ENCODE measurements at regions not wholly inside any gene's neighbourhood (a gene's known extent, or its start where the extent isn't known, plus 50 kb on each side); places are given as distances from the start of the nearest gene placed in this dataset.

DNA sequence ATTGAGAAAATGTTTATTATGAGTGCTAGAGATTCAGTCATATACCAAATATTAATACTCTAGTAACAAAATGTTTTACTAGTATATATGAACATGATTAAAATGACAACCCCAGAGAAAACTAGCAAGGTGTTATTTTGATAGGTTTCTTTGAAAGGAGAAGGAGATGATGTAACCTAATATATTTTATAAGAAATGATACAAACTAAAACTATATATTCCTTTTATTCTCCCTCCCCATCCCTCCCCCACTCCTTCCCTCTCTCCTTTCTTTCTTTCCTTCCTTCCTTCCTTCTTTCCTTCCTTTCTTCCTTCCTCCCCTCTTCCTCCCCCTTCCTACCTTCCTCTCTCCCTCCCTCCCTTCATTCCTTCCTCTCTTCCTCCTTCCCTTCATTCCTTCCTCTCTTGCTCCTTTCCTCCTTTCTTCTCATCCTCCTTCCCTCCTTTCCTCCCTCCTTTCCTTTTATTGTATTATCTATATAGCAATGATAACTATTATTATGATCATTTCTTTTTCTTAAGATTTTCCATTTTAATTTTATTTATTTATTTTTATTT, 215.3 kb upstream of the MEF2C start:
- Histone ChIP-seq H2AFZ (no peak overlapping the region), H3K27ac (no peak overlapping the region), H3F3A (ENCODE audit: insufficient read depth) (no peaks in the 10 kb centered on the region), H3K4me3 (no peak overlapping the region), H3K4me2 (ENCODE audit: unreplicated experiment) (no peak overlapping the region), H3K79me2 (ENCODE audit: insufficient read depth) (no peaks in the 10 kb centered on the region), H3K9ac (no peak overlapping the region), H4K20me1 (ENCODE audit: insufficient read depth) (no peaks in the 10 kb centered on the region), H3K27me3 (replicated peaks; ENCODE audit: insufficient read depth) (no peaks in the 10 kb centered on the region), H3K36me3 (ENCODE audit: low read depth) (no peaks in the 10 kb centered on the region), H3K9me3 (ENCODE audit: low read depth) (no peaks in the 10 kb centered on the region), H3K4me1 (ENCODE audit: insufficient read depth) (no peaks in the 10 kb centered on the region), H3K9me2 (ENCODE audit: insufficient read depth) (no peaks in the 10 kb centered on the region)
- TF ChIP-seq EZH2 (IDR thresholded peaks at IDR 0.05; ENCODE audit: insufficient read depth, poor library complexity, severe bottlenecking) (no peak), EZH2phosphoT487 (IDR thresholded peaks at IDR 0.05; ENCODE audit: insufficient read depth, low read depth) (no peak)
- in situ Hi-C loops (cut with MboI) = no loop called here
- DNase-seq = no peak

DNA sequence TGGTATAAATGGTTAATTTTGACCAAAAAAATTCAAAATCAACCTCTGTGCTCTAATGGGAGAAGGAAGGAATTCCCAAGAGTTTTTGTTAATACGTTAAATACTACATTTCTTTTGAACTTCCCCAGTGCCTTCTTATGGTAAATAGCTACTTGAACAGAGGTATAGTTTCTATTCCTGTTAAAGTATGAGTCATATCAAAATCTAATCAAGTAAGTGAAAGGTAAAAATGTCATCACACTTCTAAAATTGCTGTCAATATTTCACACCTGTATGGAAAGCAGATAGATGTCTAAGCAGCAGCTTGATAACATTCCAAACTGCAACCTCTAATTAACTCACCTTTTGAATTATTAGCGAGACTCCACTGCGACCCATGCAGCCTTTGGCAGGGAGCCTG, 214.1 kb upstream of the MEF2C start:
- Histone ChIP-seq H3K27ac (no peak overlapping the region), H3K27me3 (replicated peaks; ENCODE audit: insufficient read depth) (no peaks in the 10 kb centered on the region), H3K9ac (no peak overlapping the region), H4K20me1 (ENCODE audit: insufficient read depth) (no peaks in the 10 kb centered on the region), H3K4me1 (ENCODE audit: insufficient read depth) (no peaks in the 10 kb centered on the region), H3K9me3 (ENCODE audit: low read depth) (no peaks in the 10 kb centered on the region), H3K4me3 (no peak overlapping the region), H3K79me2 (ENCODE audit: insufficient read depth) (no peaks in the 10 kb centered on the region), H3K36me3 (ENCODE audit: low read depth) (no peaks in the 10 kb centered on the region), H3K9me2 (ENCODE audit: insufficient read depth) (no peaks in the 10 kb centered on the region), H3K4me2 (ENCODE audit: unreplicated experiment) (no peak overlapping the region), H2AFZ (no peak overlapping the region), H3F3A (ENCODE audit: insufficient read depth) (no peaks in the 10 kb centered on the region)
- 85 to 86% methylated on average over 3 of the region's 3 CpGs for WGBS, 2 experiments (ENCODE audit: low coverage in 1 of 2, low lambda C conversion rate in 2 of 2, missing lambda C conversion rate in 2 of 2)
- no peak for DNase-seq
- in situ Hi-C loops (cut with MboI) = no loop called here
- TF ChIP-seq EZH2phosphoT487 (IDR thresholded peaks at IDR 0.05; ENCODE audit: insufficient read depth, low read depth) = no peak
- TF ChIP-seq EZH2 (IDR thresholded peaks at IDR 0.05; ENCODE audit: insufficient read depth, poor library complexity, severe bottlenecking) = no peak

DNA sequence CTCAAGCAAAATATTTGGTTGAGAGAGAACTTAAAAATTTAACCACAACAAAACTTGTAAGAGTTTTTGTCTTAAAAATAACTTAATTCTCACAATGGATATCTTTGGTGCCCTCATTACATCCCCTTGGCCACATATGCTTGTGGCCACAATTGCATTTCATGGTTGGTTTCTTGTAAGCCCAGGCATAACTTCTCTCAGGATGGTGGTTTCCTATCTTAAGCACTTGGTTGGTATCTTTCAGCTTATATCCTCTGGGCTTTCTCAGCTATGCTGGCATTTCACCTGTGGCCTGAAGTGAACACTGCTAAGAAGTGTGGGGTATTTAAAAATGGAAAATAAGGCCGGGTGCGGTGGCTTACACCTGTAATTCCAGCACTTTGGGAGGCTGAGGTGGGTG, 212.4 kb upstream of the MEF2C start:
- 95 to 98% methylated on average over 2 of the region's 2 CpGs for WGBS, 2 experiments (ENCODE audit: low coverage in 1 of 2, low lambda C conversion rate in 2 of 2, missing lambda C conversion rate in 2 of 2)
- no peaks in the 10 kb centered on the region for H3F3A ChIP-seq (ENCODE audit: insufficient read depth)
- H3K4me1 ChIP-seq (ENCODE audit: insufficient read depth) = peaks cover 1% of the 10 kb centered on the region
- H3K4me3 ChIP-seq = no peak overlapping the region
- H3K27ac ChIP-seq = no peak overlapping the region
- in situ Hi-C loops (cut with MboI) = no loop called here
- no peak for DNase-seq
- no peaks in the 10 kb centered on the region for H4K20me1 ChIP-seq (ENCODE audit: insufficient read depth)
- TF ChIP-seq EZH2phosphoT487 (IDR thresholded peaks at IDR 0.05; ENCODE audit: insufficient read depth, low read depth) = no peak
- TF ChIP-seq EZH2 (IDR thresholded peaks at IDR 0.05; ENCODE audit: insufficient read depth, poor library complexity, severe bottlenecking) = no peak
- no peak overlapping the region for H2AFZ ChIP-seq
- H3K4me2 ChIP-seq (ENCODE audit: unreplicated experiment) = no peak overlapping the region
- H3K27me3 ChIP-seq (replicated peaks; ENCODE audit: insufficient read depth) = no peaks in the 10 kb centered on the region
- no peaks in the 10 kb centered on the region for H3K36me3 ChIP-seq (ENCODE audit: low read depth)
- no peaks in the 10 kb centered on the region for H3K9me3 ChIP-seq (ENCODE audit: low read depth)
- H3K9ac ChIP-seq = no peak overlapping the region
- H3K79me2 ChIP-seq (ENCODE audit: insufficient read depth) = no peaks in the 10 kb centered on the region
- no peaks in the 10 kb centered on the region for H3K9me2 ChIP-seq (ENCODE audit: insufficient read depth)

DNA sequence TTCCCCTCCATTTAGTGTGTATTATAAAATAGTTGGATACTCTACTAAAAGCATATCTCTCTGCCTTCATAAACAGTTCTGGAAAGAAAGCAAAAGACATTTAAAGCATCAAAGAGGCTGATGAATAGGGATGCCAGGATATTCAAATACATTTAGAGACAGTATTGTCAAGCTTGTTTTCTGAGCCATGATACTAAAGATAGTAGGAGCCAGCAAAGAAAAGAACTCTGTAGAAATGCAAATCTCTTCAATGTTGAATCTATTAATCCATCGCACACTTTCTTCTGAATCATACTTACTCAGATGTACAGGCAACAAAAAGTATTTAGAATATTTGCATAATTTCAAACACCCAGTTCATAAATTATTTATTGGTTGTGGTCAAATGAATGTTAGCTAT, 207.1 kb upstream of the MEF2C start:
- H3K4me3 ChIP-seq = no peak overlapping the region
- H3K79me2 ChIP-seq (ENCODE audit: insufficient read depth) = no peaks in the 10 kb centered on the region
- DNase-seq = peak; percentile 2
- no peak overlapping the region for H2AFZ ChIP-seq
- H3K27ac ChIP-seq = no peak overlapping the region
- H3K4me1 ChIP-seq (ENCODE audit: insufficient read depth) = peaks cover 7% of the 10 kb centered on the region
- H4K20me1 ChIP-seq (ENCODE audit: insufficient read depth) = no peaks in the 10 kb centered on the region
- no peak overlapping the region for H3K4me2 ChIP-seq (ENCODE audit: unreplicated experiment)
- H3K9me2 ChIP-seq (ENCODE audit: insufficient read depth) = no peaks in the 10 kb centered on the region
- H3K9me3 ChIP-seq (ENCODE audit: low read depth) = no peaks in the 10 kb centered on the region
- H3K9ac ChIP-seq = no peak overlapping the region
- TF ChIP-seq EZH2phosphoT487 (IDR thresholded peaks at IDR 0.05; ENCODE audit: insufficient read depth, low read depth) (no peak), EZH2 (IDR thresholded peaks at IDR 0.05; ENCODE audit: insufficient read depth, poor library complexity, severe bottlenecking) (no peak)
- H3K36me3 ChIP-seq (ENCODE audit: low read depth) = no peaks in the 10 kb centered on the region
- no peaks in the 10 kb centered on the region for H3F3A ChIP-seq (ENCODE audit: insufficient read depth)
- in situ Hi-C loops (cut with MboI) = no loop called here
- H3K27me3 ChIP-seq (replicated peaks; ENCODE audit: insufficient read depth) = no peaks in the 10 kb centered on the region
- 37 to 41% methylated on average over 1 of the region's 1 CpG for WGBS, 2 experiments (ENCODE audit: low coverage in 1 of 2, low lambda C conversion rate in 2 of 2, missing lambda C conversion rate in 2 of 2)
